ENCODE measurements at regions not wholly inside any gene's neighbourhood (a gene's known extent, or its start where the extent isn't known, plus 50 kb on each side); places are given as distances from the start of the nearest gene placed in this dataset.
"Not testable (repeated sequence)": the region's sequence is repeated elsewhere in the genome, so short reads cannot be mapped to it uniquely, and the experiment has no call there.

DNA sequence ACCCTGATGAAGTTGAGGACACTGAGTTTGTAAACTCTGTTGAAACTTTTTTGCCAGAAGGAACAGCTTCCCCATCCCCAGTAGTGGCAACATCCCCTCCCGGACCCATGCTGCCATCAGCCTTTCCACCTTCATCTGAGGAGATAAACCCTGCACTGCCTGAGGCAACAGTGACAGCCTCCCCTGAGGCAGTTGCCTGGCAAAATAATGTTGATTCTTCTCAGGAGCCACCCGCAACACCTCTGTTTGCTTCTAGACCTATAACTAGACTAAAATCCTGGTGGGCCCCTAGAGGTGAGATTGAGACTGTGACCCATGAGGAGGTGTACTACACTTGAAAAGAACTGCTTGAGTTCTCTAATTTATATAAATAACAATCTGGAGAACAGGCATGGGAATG, 597.6 kb upstream of the NR3C2 start:
- DNase-seq (ENCODE audit: low read depth) = not testable (repeated sequence)

DNA sequence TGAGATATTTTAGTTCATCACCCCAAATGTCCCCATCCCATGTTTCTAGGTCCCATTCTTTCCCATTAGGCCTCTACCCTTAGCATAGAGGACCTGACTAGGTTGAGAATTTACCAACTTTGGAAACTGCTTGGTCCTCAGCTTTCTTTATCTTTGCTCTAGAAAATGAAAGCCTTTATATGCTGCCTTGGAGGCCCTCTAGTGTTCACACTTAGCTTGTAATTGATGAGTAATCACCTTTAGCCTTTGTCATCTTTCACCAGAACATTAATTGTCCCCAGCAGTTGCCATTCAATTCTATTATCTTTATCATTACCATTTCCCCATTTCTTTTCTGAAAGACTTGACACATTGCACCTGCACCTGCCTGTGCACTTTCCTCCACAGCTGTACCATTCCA, 589.2 kb upstream of the NR3C2 start:
- peak; percentile 6 for DNase-seq (ENCODE audit: low read depth)

DNA sequence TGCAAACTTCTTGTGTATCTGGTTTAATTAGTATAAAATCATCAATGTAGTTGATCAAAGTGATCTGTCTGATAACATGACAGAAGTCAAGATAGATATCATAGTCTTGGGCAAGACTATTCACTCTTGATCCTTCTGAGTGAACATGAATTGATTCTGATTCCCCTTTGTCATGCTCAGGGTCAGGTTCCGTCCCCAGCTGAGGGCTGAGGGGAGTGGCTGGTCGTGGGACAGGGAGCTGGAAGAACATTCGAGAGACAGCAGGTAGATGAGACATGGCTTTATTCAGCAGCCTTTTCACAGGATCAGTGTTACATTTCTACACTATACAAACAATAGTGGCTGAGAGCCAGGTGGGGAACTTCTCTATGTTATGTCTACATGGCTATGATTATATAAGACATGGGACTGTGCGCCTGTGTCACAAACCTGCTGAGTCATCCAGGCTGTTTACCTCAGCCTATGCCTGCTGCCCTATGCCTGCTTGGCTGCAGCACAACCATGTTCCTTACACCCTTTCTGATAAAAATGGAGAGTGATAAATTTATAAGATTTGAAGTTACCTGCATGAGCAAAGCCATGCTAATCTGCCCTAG, 586.9 kb upstream of the NR3C2 start:
- no peak for DNase-seq (ENCODE audit: low read depth)

DNA sequence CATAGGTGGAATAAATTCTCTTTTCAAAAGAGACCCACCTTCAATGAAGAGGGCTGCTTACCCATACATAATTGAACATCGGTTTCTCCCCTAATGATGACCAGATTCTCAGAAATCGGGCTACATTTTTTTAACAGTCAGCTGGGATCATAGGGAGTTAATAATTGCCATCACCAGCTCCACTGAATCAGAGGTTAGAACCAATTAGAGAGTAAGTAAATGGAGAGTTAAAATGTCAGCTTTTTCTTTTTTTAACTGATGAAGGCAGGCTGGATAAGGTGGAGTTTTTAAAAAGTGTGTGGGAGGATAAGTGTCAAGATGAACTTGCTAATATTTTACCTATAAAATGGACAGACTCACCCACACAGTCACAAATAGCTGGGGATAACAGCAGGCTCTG, 584.5 kb upstream of the NR3C2 start:
- DNase-seq (ENCODE audit: low read depth) = no peak

DNA sequence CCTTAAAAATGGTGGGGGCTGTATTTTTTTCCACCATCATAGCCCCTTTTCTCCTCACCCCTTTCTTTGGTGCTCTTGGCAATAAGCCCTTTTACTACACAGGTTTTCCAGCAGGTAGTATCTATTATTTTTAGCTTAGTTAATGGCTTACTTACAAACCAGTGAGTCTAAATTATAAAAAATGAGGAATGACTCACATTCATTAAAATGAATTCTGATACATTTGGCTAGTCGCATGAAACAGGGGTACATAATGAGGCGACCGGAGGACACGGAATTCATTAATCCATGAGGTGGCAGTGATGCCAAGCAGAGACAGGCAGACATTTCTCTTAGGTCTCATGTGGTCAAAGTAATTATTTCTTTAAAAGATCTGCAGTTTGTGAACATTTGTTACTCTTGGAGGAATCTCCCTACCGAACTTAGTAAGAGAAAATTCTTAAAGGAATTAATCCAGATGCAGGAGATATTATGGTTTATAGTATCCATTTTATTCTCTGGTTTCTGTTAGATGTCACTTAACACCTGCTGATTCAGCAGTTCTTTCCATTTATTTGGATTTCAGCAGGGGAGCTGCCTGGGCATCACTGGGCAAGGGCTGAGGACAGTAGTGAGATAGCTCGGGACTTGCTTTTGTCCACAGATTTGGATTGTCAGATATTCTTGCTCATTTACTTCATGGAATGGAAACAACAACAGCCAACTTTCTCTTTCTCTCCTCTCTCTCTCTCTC, 575.0 kb upstream of the NR3C2 start:
- DNase-seq (ENCODE audit: low read depth) = no peak

DNA sequence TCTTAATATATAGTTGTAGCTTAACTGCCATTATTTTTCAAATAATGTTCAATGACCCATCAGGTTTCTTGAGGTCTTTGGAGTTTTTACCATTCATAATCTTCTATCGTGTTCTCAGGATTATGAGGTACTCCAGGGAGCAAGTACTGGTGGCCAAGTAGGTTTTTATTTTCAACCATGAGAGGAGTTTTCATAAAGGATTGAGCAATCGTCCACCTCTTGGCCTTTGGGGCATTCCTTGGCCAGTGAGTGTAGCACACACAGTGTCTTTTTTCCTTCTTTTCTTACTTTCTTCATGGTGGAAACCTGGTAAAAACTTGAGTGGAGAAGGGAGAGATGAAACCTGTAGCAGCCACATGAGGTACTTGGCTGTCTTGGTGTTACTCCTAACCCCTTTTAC, 567.0 kb upstream of the NR3C2 start:
- DNase-seq (ENCODE audit: low read depth) = no peak

DNA sequence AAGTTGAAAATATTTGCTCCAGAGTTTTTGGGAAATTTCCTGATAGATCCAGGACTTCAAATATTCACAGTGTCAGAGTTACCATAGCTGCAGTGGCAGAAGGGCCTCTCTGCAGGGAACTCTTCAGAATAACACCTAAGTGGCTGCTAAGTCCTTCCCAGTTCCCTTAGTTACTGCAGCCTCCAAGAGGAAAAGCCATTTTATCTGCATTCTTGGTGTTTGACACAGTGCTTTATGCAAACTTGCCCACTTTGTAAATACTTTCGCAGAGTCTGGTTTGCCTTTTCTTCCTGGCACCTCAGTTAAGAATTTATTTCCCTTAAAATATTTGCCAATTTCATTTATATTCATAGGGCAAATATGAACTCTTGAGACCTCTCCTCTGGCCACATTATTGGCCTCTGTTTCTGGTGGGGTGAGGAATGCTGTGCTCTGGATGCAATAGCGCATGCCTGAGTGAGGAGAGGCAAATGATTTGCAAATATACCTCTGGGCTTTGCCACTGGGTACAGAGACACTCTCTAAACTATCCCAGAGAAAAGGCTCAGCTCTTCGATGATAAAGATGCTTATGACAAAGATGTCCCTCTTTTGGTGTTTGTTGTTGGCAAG, 566.3 kb upstream of the NR3C2 start:
- no peak for DNase-seq (ENCODE audit: low read depth)

DNA sequence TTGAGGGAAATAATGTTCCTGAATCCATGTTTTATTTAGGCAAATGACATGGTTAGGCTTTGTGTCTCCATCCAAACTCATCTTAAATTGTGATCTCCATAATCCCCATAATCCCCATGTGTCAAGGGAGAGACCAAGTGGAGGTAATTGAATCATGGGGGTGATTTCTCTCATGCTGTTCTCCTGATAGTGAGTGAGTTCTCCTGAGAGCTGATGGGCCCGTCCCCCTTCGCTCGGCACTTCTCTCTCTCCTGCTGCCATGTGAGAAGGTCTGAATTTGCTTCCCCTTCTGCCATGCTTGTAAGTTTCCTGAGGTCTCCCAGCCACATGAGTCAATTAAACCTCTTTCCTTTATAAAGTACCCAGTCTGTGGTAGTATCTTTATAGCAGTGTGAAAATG, 563.0 kb upstream of the NR3C2 start:
- DNase-seq (ENCODE audit: low read depth) = no peak

DNA sequence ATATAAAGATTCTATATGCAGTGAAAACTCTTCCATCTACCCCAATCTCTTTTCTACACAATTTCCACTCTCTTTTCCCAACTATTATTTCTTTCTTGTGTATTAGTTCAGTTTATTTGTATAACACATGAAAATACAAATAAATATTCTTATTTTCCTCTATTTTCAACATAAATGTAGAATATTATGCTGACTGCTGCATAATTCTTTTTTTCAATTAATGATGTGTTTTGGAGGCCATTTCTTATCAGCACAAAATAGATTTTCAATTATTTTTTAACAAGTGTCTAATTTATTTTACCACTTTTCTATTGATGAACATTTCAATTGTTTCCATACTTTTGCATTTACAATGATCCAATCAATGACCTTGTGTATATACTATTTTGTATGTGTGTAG, 557.7 kb upstream of the NR3C2 start:
- DNase-seq (ENCODE audit: low read depth) = no peak

DNA sequence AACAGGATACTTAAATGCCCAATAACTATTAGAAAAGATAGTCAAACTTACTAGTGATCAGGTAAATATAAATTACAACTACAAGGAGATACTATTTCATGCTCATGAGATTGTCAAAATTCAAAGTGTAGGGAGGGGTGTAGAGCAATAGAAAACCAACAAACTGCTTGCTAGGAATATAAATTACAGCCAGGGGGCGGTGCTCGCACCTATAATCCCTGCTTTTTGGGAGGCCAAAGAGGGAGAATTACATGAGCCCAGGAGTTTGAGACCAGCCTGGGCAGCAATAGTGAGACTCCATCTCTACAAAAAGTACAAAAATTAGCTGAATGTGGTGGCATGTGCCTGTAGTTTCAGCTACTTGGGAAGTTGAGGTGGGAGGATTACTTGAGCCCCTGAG, 556.5 kb upstream of the NR3C2 start:
- DNase-seq (ENCODE audit: low read depth) = no peak

DNA sequence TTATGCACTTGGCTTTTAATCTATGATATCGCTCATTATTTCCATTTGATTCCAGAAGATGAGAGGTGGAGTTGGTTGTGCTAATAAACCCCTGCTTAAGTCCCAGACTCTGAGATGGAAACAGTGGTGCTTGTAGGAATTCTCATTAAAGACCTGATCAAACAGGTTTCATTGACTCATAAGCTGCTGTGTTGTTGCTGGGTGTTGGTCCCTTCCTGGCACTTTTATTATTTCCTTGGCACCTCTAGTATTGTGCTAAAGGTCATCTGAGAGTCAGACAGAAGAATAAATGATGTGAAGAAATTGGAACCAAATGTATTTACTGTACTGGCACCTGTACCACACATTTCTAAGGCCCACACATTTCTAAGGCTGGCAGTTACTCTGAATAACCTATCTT, 544.7 kb upstream of the NR3C2 start:
- DNase-seq (ENCODE audit: low read depth) = no peak

DNA sequence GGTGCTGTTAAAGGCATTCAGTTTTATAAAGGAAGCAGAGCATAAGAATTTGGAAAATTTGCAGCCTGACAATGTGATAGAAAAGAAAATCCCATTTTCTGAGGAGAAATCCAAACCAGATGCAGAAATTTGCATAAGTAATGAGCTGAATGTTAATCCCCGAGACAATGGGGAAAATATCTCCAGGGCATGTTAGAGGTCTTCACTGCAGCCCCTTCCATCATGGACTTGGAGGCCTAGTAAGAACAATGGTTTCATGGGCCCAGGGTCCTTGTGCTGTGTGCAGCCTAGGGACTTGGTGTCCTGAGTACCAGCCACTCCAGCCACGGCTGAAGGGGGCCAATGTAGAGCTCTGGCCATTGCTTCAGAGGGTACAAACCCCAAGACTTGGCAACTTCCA, 542.7 kb upstream of the NR3C2 start:
- DNase-seq (ENCODE audit: low read depth) = no peak

DNA sequence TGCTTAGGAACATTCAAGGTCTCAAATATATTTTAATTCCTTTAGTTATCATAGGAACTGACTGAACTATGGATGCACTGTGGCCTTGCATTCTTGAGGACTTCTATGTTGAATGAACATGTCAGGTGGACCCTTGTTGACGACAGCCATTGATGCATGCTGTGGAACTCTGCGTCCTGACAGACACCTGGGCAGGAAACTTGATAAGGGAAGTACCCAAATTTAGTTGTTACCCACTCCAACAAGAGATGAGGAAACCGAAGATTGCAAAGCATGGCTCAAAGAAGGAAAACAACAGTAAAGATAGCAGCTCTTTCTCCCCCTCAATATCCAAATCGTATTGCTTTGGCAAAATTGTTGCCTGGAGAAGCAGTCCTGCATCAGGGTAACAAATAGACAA, 540.0 kb upstream of the NR3C2 start:
- DNase-seq (ENCODE audit: low read depth) = no peak

DNA sequence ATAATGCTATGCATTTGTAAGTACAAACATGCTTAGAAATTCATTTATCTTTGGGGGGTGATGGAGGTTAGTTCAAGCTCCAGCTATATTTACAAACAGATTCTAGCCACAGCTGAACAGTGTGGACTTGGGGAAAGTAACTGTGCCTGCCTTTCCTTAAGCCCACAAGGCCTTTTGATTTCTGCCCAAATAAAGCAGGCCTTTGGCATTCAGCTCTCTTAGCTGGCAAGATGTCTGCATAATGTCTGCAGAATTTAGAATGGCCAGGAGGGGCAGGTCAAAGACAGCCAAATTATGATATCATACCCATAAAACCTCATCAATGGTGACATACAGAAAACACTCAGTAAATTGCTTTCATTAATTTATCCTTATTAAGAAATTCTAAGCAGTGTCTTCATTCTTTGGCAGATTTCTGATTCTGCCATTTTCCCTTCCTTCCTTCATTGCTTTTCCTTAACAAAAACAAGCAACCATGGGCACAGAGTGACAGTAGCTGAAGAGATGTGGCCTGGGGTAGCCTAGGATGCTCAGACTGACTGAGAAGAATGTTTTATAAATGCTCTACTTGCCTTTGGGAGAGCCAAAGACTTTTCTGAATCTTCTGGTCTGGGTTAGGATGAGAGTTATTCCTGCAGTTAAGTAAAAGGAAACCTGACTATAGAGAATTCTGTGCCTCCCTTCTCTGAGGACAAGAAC, 538.7 kb upstream of the NR3C2 start:
- DNase-seq (ENCODE audit: low read depth) = no peak

DNA sequence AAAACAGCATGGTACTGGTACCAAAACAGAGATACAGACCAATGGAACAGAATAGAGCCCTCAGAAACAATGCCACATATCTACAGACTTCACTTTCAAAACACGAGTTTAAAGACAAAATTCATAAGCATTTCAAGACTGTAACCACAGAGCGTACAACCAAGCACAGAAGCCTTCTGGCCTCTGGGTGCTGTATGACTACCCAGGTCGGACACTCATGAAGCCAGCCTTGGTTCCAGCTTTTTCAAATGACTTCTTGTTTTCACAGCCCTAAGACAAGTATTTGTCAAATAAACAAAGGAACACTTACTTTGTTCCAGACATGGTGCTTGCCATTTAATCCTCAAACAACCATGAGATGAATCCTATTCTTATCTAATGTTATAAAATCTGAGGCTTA, 536.1 kb upstream of the NR3C2 start:
- no peak for DNase-seq (ENCODE audit: low read depth)

DNA sequence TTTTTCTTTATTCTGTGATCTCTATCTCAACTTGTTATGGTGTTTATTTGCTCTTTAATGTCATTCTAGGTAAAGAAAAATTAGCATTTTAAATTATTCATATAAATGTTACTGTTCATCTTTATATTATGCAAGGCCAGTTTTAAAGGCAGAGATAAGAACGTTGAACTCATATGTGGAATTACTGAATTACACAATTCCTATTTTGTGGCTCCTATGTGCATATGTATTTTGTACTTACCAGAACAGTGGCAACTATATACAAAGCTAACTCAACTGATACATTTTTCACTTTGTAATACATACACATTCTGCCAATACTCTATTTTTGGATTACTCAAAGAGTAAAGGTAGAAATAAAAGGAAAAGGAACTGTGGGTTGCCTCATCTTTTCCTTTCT, 533.2 kb upstream of the NR3C2 start:
- no peak for DNase-seq (ENCODE audit: low read depth)

DNA sequence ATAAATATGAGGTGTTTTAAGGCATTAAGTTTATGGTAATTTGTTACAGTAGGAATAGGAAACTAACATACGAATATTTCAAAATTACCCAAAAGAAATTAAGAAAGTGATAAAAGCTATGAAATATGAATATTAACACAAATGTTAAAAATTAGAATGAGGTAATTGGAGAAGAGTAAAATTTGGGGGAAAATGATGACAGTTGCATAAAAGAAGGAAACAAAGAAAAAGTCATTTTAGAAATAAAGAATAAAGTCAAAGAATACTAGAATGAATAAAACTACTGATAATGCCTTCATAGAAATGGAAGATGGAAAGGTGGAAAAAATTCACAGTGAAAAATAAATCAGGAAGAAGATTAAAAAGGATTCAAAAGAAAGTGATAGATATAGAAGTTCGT, 522.9 kb upstream of the NR3C2 start:
- no peak for DNase-seq (ENCODE audit: low read depth)

DNA sequence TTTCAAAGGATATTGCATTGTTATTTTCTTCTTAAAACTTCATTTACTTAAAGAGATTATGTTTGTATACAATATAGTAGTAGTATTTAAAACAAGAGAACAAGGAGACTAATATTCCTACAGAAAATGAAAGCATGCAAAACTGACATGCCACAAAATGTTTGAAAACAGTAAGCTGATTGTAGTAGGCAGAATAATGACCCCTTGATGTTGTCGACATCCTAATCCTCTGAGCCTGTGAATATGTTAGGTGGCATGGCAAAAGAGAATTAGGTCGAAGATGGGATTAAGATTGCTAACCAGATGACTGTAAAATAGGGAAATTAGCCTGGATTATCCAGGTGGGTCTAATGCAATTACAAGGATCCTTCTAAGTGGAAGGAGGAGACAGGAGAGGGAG, 522.2 kb upstream of the NR3C2 start:
- DNase-seq (ENCODE audit: low read depth) = no peak

DNA sequence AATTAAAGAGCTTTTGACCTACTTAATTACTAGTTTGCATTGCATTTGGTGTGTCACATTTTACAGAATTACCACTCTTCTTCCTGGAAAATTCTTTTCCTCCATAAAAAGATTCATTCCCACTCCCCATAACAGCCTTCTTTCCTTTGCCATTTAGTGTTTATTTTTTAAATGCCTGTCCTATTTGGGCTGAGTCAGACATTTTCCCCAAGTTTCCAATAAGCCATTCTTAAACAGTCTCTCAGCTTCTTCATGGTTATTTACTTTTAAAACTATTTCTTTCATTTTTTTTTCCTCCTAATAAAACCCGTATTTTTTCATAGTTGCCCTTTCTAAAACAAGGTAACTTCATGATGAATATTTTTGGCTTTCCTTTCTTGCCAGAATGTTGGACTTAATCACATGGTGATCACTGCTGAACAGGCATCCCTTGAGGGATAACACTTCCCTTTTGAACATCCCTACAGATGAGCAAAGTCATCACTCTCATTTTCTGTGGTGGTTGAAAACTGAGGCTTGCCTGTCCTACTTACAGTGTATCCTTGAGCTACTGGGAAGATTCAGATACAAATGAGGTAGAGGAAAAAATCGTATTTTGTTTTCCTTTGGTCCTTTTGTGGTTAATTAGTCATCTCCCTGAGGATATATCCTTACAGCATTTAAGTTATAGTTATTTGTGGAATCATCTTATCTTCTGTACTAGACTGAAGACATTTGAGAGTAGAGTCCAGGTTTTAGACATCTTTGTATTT, 520.5 kb upstream of the NR3C2 start:
- peak; percentile 32 for DNase-seq (ENCODE audit: low read depth)

DNA sequence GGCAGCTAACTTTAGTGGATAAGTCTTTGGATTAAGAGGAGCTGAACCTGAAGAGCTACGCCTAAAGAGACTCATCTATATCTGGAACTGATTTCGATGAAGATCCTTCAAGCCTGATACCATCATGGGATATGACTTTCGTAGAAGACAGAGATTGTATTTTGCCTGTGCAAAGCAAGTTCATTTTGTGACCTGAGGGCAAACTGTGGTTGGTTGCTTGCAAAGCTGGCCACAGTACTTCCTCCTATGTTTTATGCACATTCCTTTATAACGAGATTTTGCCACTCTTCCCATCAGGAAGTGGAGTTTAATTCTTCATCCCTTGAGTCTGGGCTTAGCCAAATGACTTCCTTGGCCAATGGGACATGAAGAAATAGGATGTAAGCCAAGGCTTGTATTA, 519.3 kb upstream of the NR3C2 start:
- DNase-seq (ENCODE audit: low read depth) = no peak

DNA sequence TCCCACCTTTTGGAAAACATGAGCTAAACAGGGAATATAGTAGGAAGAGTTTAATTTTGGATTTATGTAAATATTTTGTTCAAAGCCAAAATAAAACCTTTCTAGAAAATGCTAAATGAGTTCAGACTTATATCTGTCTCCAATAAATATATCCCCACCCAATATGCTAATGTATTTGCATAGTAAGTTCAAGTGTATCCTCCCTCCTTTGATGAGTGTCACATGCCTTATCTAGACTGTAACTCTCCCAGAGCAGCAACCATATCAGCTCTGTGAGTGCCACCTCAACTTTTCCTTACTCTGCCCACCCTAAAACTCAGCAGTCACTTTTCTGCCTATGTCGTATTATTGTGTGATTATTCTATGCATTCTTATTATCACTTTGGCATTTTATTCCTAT, 516.1 kb upstream of the NR3C2 start:
- DNase-seq (ENCODE audit: low read depth) = no peak

DNA sequence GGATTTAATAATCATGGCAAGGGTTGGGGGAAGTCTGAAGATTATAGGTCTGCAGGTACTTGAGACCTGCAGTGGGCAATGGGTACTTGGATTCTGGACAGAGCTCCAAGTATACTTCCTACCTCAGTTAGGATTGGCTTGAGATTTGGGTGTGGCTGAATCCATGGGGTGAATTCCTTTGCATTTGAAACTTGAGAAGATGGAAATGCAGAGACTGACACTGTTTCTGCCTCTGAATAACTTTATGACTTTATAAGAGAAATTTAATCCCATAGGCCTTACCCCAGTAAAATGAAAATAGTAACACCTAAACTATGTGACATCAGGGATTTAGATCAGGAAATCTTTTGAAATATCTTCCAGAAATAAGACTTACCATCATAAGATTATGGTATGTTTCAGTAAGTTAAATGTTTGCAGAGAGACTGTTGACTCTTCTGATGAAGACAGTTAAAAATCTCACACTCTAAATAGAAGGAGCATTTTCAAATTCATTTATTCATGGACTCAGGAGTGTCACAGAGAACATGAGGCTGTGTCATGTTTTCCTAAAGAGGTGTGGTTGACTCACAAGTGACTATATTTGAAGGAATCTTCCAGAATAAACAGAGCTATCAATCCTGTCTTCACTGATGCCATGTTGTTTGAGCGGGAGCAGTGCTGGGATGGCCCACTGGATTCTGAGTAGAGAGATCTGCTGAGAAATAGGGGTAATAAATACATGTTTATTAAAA, 513.5 kb upstream of the NR3C2 start:
- DNase-seq (ENCODE audit: low read depth) = no peak

All from HS-5 (cell line).